Esophagus squamous epithelium (tissue), 4 donors: ENCODE measurements at regions not wholly inside any gene's neighbourhood (a gene's known extent, or its start where the extent isn't known, plus 50 kb on each side); places are given as distances from the start of the nearest gene placed in this dataset.

ENCODE experiments used
- CTCF ChIP-seq, 6 experiments: fragments of 450-650 bp in 4 of 6; fragments of 200-600 bp in 2 of 6; sonication (generic) in 2 of 6; IDR thresholded peaks; one replicate each; pipeline ENCODE4 v1.5.1; 2016 to 2019; ENCODE audit warnings: antibody characterized with exemption in 6 of 6, mild to moderate bottlenecking in 4 of 6, moderate library complexity in 4 of 6
- POLR2A ChIP-seq, 4 donors: fragments of 450-650 bp; IDR thresholded peaks; one replicate each; pipeline ENCODE4 v1.6.1; 2017; ENCODE audit warnings: antibody characterized with exemption in 4 of 4, mild to moderate bottlenecking in 4 of 4, moderate library complexity in 3 of 4

DNA sequence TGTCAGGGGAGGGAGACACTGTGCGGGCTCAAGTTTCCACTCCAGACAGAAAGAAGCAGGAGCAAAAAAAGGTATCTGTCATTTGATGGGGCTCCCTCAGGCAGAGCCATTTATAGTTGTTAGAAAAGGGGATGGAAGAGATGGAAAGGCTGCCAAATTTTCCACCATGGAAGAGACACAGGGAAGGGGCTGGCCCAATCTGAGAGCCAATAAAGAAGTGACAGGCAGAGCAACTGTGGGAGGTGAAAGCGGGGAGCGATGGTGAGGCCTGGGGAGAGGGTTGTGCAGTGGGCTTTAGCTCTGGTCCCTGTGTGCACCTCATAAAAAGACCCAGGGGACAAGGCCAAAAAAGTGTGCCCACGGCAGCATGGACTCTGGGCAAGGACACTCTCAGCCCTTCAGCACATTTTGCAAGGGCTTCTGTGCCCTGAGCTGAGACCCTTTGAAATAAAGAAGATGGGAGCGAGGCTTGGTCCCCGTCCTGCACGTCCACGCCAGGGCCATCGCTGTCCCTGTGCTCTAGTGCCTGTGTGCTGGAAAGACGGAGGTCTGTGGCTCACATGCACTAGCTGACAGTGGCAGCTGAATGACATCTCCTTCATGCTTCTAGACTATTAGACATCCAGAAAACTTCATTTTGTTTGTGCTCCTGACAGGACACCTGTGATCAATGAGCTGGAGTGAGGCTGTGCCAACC is 456.7 kb upstream of the HS6ST1 start:
- TF ChIP-seq CTCF (IDR thresholded peaks at IDR 0.05) (no peak), POLR2A (IDR thresholded peaks at IDR 0.05) (no peak)
